ENCODE measurements at regions not wholly inside any gene's neighbourhood (a gene's known extent, or its start where the extent isn't known, plus 50 kb on each side); places are given as distances from the start of the nearest gene placed in this dataset.

- TF ChIP-seq, protein P1, sequence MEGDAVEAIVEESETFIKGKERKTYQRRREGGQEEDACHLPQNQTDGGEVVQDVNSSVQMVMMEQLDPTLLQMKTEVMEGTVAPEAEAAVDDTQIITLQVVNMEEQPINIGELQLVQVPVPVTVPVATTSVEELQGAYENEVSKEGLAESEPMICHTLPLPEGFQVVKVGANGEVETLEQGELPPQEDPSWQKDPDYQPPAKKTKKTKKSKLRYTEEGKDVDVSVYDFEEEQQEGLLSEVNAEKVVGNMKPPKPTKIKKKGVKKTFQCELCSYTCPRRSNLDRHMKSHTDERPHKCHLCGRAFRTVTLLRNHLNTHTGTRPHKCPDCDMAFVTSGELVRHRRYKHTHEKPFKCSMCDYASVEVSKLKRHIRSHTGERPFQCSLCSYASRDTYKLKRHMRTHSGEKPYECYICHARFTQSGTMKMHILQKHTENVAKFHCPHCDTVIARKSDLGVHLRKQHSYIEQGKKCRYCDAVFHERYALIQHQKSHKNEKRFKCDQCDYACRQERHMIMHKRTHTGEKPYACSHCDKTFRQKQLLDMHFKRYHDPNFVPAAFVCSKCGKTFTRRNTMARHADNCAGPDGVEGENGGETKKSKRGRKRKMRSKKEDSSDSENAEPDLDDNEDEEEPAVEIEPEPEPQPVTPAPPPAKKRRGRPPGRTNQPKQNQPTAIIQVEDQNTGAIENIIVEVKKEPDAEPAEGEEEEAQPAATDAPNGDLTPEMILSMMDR (IDR thresholded peaks at IDR 0.05), result no peak
- no peak for TF ChIP-seq EP300 (IDR thresholded peaks at IDR 0.05; ENCODE audit: low read depth)
Observed at GRCh38 chr9:82681809-82682208, 381.1 kb downstream of the RASEF start.

Measured in transverse colon (tissue), 3 donors.